Stimulated activated memory B cell treated with anti-CD40 and anti-IgM and Interleukin-4, amounts not matched to agents 10 μg/mL and 1 μg/mL and 100 μg/mL, for 72 hours (primary cell): ENCODE measurements at regions not wholly inside any gene's neighbourhood (a gene's known extent, or its start where the extent isn't known, plus 50 kb on each side); places are given as distances from the start of the nearest gene placed in this dataset.
"Not testable (repeated sequence)": the region's sequence is repeated elsewhere in the genome, so short reads cannot be mapped to it uniquely, and the experiment has no call there.

Source experiments
- ATAC-seq: fragments of 150-1000 bp; cut with Tn5 transposase; 2 replicates; pipeline ENCODE4 v1.10.0; 2021
- H3K27ac Mint-ChIP-seq: one replicate; pipeline ENCODE4 v1.8.0; 2022; ENCODE audit warnings: mild to moderate bottlenecking, mixed read lengths
- H3K27me3 Mint-ChIP-seq: one replicate; pipeline ENCODE4 v1.8.0; 2022; ENCODE audit warnings: mixed read lengths
- H3K36me3 Mint-ChIP-seq: one replicate; pipeline ENCODE4 v1.8.0; 2022; ENCODE audit warnings: mixed read lengths
- H3K4me1 Mint-ChIP-seq: one replicate; pipeline ENCODE4 v1.8.0; 2022; ENCODE audit warnings: mixed read lengths
- H3K4me3 Mint-ChIP-seq: one replicate; pipeline ENCODE4 v1.8.0; 2022; ENCODE audit warnings: mild to moderate bottlenecking, moderate library complexity, mixed read lengths
- H3K9me3 Mint-ChIP-seq: one replicate; pipeline ENCODE4 v1.8.0; 2022; ENCODE audit warnings: mixed read lengths

DNA sequence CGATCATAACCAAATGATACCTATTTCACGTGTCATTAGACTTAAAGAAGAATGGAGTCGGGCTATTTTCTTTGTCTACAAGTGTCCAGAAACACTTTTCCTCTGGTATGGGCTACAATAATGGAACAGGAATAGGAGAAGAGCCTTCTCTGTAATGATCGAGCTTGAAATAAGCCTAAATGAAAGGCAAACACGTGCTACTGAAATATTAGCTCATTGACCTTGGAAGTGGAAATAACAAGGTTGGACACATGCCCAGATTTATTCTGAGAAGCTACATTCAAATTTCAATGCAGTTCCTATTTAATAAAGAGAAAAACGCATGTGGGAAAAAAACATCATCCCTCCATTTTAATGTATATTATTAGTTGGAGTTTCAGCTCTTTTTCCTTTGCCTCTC, 254.7 kb upstream of the PTER start:
- no peaks in the 10 kb centered on the region for H3K4me1 Mint-ChIP-seq
- no peaks in the 10 kb centered on the region for H3K36me3 Mint-ChIP-seq
- H3K9me3 Mint-ChIP-seq = no peaks in the 10 kb centered on the region
- no peak overlapping the region for H3K4me3 Mint-ChIP-seq
- no peak for ATAC-seq
- H3K27me3 Mint-ChIP-seq = no peaks in the 10 kb centered on the region
- no peak overlapping the region for H3K27ac Mint-ChIP-seq

DNA sequence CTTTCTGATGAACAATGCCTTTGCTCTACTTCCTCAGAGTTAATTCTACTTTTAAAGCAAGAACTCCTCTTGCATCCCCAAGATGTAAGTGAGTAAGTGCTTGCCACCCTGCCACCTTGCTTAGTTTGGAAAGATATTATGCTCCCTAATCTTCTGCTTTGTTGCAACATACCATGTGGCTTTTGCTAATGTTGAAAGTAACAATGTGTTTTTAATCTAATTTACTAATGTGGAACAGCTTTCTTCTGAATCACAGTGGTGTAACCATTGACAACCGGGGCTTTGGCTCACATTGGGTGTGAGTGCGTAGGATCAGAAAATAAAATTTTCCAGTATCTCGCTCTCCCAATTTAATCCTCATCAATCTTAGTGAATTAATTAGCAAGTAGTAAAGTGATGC, 254.1 kb upstream of the PTER start:
- no peaks in the 10 kb centered on the region for H3K9me3 Mint-ChIP-seq
- ATAC-seq = no peak
- no peaks in the 10 kb centered on the region for H3K27me3 Mint-ChIP-seq
- H3K4me1 Mint-ChIP-seq = no peaks in the 10 kb centered on the region
- no peak overlapping the region for H3K4me3 Mint-ChIP-seq
- H3K27ac Mint-ChIP-seq = no peak overlapping the region
- no peaks in the 10 kb centered on the region for H3K36me3 Mint-ChIP-seq

DNA sequence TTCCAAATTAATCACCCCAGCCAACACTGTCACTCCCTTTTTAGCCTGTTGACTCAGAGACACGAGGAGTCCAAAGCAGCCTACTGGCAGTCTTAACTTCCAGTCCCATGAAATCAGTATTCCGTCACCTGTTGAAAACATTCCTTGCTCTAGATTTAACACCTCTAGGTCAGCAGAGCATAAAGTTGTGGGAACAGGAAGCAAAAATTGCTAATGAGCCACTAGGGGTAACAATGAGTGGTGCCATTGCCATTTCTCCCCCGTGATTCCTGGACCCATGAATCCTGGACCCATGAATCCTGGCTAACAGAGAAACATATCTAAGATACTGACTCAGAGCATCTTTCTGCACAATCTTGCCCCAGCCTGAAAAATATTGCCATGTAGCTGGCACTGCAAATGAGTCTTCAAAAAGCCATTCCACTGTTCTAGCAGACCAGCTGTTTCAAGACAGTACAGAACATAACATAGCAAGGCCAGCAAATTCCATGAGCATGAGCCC, 252.7 kb upstream of the PTER start:
- H3K27ac Mint-ChIP-seq = no peak overlapping the region
- no peaks in the 10 kb centered on the region for H3K36me3 Mint-ChIP-seq
- H3K4me3 Mint-ChIP-seq = no peak overlapping the region
- no peaks in the 10 kb centered on the region for H3K4me1 Mint-ChIP-seq
- H3K9me3 Mint-ChIP-seq = no peaks in the 10 kb centered on the region
- no peak for ATAC-seq
- H3K27me3 Mint-ChIP-seq = no peaks in the 10 kb centered on the region

DNA sequence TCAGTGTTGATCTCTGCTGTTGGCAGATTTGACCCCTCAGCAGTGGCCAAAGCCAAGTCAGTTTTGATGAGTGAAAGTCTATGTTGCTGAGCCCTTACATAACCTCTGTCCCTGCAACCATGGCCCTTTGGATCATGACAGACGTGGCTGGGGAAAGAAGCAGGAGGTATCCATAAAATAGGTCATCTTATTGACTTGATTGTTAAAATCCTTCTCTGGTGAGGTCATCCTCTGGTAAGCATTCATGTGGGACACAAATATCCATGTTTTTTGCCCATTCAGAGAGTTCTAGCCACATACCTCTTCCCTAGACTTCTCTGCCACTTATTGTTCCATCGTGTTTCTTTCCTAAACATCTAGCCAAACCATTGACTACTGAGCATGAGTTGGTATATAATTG, 251.9 kb upstream of the PTER start:
- H3K36me3 Mint-ChIP-seq = no peaks in the 10 kb centered on the region
- H3K27me3 Mint-ChIP-seq = no peaks in the 10 kb centered on the region
- H3K4me1 Mint-ChIP-seq = no peaks in the 10 kb centered on the region
- ATAC-seq = no peak
- H3K4me3 Mint-ChIP-seq = no peak overlapping the region
- no peaks in the 10 kb centered on the region for H3K9me3 Mint-ChIP-seq
- H3K27ac Mint-ChIP-seq = no peak overlapping the region

DNA sequence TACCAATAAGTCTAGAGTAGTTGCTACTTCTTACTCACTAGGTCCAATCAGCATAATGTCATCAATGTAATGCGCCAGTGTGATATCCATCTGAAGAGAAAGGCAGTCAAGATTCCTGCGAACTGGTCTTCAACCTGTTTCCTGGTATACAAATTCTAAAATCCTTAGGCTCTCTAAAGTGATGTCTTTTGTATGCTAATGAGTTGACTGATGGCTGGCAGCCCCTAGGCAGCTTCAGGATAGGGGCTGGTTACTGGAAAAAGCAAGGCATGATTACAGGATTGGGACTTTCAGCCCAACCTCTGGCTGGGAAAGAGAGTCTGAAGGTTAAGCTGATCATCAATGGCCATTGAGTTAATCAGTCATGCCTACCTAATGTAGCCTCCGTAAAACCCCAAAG, 250.2 kb upstream of the PTER start:
- Mint-ChIP-seq H3K36me3 (no peaks in the 10 kb centered on the region), H3K4me3 (no peak overlapping the region)
- ATAC-seq = no peak

DNA sequence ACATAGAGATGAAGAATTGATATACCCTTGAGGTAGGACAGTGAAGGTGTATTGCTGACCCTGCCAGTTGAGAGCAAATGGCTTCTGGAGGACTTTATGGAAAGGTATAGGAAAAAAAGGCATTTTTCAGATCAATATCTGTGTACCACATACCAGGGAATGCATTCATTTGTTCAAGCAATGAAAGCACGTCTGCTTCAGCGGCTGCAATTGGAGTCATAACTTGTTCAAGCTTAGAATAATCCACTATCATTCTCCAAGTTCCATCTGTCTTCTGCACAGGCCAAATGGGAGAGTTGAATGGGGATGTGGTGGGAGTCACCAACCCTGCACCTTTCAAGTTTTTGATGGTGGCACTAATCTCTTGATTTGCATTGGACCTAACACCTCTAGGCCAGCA, 249.6 kb upstream of the PTER start:
- Mint-ChIP-seq H3K4me1 (no peaks in the 10 kb centered on the region), H3K27ac (no peak overlapping the region), H3K4me3 (no peak overlapping the region), H3K36me3 (no peaks in the 10 kb centered on the region), H3K27me3 (no peaks in the 10 kb centered on the region), H3K9me3 (no peaks in the 10 kb centered on the region)
- no peak for ATAC-seq

More for the DNA sequence above, 250.2 kb upstream of the PTER start:
- Mint-ChIP-seq H3K27ac (no peak overlapping the region), H3K27me3 (no peaks in the 10 kb centered on the region), H3K9me3 (no peaks in the 10 kb centered on the region), H3K4me1 (no peaks in the 10 kb centered on the region)

DNA sequence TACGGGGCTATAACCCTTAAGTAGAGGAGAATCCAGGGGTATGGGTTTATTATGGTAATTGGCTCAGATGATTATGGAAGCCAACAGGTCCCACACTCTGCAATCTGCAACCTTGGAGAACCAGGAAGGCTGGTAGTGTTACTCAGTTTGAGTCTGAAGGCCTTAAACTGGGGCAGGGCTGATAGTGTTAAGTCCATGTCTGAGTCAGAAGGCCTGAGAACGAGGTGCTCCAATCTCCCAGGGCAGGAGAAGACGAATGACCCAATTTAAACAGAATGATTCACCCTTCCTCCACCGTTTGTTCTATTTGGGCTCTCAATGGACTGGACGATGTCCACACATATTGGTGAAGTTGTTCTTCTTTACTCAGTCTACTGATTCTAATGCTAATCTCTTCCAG, 244.5 kb upstream of the PTER start:
- H3K4me1 Mint-ChIP-seq = no peaks in the 10 kb centered on the region
- no peaks in the 10 kb centered on the region for H3K27me3 Mint-ChIP-seq
- H3K36me3 Mint-ChIP-seq = no peaks in the 10 kb centered on the region
- no peak overlapping the region for H3K27ac Mint-ChIP-seq
- ATAC-seq = no peak
- H3K4me3 Mint-ChIP-seq = no peak overlapping the region
- H3K9me3 Mint-ChIP-seq = no peaks in the 10 kb centered on the region

DNA sequence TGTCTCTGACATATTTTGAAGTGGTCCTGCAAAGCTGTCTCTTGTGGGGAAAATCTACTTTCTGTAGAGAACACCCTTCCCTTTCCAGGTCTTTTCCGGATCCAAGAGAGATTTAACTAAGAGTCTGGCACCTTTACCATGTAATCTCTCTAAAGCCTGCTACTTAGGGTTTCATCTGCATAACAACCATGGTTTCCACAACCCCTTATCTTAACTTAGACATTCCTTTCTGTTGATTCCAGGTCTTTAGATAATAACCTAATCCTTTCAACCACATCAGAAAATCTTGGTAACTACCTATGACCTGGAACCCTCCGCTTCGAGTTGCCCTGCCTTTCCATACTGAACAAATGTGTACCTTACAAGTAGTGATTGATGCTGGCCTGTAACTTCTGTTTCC, 243.6 kb upstream of the PTER start:
- no peaks in the 10 kb centered on the region for H3K27me3 Mint-ChIP-seq
- H3K9me3 Mint-ChIP-seq = no peaks in the 10 kb centered on the region
- no peak overlapping the region for H3K4me3 Mint-ChIP-seq
- H3K36me3 Mint-ChIP-seq = no peaks in the 10 kb centered on the region
- H3K4me1 Mint-ChIP-seq = no peaks in the 10 kb centered on the region
- no peak overlapping the region for H3K27ac Mint-ChIP-seq
- ATAC-seq = no peak

DNA sequence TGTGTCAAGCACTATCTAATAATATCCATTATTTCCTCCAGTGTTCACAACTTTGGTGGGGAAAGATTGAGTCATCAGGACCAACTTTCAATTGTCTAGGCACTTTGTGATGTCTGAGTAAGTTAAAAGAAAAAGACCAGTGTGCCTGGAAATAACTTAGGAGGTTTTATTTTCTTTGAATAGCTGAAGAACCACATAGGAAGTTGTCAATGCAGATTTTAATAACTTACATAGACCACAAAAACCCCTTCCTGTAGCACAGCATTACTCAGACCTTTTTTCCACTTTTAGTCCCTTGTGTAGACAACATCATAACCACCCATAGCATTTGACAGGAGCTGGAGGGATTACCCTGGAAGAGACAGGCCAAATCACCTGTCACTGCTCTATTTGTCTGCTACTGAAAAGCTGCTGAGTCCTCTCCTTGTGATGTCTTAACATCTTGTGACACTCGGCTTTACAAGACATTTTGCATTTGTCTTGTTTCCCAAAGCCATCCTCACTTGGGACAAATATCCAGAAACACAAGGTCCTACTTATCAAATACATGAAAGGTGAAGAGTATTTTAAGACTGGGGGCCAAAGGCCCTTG, 241.5 kb upstream of the PTER start:
- Mint-ChIP-seq H3K4me3 (no peak overlapping the region), H3K27ac (no peak overlapping the region), H3K4me1 (no peaks in the 10 kb centered on the region), H3K36me3 (no peaks in the 10 kb centered on the region), H3K9me3 (no peaks in the 10 kb centered on the region), H3K27me3 (no peaks in the 10 kb centered on the region)
- ATAC-seq = no peak

DNA sequence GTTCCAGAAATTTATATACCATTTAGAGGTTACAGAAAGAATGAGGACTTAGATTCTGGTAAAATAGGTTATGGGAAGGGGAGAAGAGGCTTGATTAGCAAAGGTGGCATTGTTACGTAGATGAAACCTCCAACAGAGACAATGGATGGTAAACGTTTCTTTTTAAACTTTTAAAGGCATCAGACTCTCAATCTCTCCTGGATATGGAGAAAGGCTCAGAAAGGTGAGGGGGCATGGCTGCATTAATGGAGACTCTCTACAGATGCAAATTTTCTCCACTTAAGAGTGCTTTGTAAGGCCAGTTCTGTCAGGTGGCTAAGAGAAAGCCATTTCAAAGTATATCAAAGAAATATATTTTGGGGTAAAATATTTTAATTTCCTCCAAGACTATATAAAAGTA, 240.9 kb upstream of the PTER start:
- Mint-ChIP-seq H3K4me1 (no peaks in the 10 kb centered on the region), H3K27ac (no peak overlapping the region), H3K36me3 (no peaks in the 10 kb centered on the region), H3K4me3 (no peak overlapping the region), H3K9me3 (no peaks in the 10 kb centered on the region), H3K27me3 (no peaks in the 10 kb centered on the region)
- no peak for ATAC-seq

DNA sequence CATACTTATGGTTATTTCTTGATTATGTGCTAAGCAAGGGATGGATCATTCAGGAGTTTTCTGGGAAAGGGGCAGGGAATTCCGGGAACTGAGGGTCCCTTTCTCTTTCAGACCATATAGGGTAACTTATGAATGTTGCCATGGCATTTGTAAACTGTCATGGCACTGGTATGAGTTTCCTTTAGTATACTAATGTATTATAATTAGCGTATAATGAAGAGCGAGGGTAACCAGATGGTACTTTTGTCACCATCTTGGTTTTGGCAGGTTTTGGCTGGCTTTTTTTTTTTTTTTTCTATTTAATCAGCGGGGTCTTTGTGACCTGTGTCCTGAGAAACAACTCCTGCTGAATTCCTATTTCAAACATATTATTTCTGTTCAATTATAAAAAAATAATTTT, 237.6 kb upstream of the PTER start:
- no peaks in the 10 kb centered on the region for H3K4me1 Mint-ChIP-seq
- ATAC-seq = no peak
- peaks cover 3% of the 10 kb centered on the region for H3K9me3 Mint-ChIP-seq
- no peak overlapping the region for H3K4me3 Mint-ChIP-seq
- H3K27ac Mint-ChIP-seq = no peak overlapping the region
- H3K27me3 Mint-ChIP-seq = no peaks in the 10 kb centered on the region
- no peaks in the 10 kb centered on the region for H3K36me3 Mint-ChIP-seq

DNA sequence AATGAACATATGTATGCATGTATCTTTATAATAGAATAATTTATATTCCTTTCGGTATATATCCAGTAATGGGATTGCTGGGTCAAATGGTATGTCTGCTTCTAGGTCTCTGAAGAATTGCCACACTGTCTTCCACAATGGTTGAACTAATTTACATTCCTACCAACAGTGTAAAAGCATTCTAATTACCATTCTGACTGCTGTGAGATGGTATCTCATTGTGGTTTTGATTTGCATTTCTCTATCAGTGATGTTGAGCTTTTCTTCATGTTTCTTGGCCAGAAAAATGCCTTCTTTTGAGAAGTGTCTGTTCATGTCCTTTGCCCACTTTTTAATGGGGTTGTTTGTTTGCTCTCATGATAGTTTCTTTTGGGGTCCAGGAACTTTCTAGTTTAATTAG, 213.2 kb upstream of the PTER start:
- not testable (repeated sequence) for ATAC-seq, H3K4me3 Mint-ChIP-seq, H3K36me3 Mint-ChIP-seq, H3K4me1 Mint-ChIP-seq, H3K27ac Mint-ChIP-seq, H3K27me3 Mint-ChIP-seq
- H3K9me3 Mint-ChIP-seq = peaks cover 16% of the 10 kb centered on the region

DNA sequence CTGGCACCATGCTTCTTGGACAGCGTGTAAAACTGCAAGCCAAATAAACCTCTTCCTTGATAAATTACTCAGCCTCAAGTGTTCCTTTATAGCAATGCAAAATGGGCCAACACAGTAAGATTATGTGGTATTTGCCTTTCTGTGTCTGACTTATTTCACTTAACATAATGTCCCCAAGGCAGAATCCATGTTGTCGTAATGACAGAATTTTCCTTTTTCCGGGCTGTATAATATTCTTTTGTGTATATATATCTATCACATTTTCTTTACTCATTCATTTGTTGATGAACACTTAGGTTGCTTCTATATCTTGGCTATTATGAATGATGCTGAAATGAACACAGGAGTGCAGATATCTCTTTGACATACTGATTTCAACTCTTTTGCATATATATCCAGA, 209.1 kb upstream of the PTER start:
- Mint-ChIP-seq H3K4me1 (no peaks in the 10 kb centered on the region), H3K4me3 (no peak overlapping the region), H3K27me3 (no peaks in the 10 kb centered on the region), H3K27ac (no peak overlapping the region), H3K36me3 (no peaks in the 10 kb centered on the region), H3K9me3 (peaks cover 6% of the 10 kb centered on the region)
- ATAC-seq = no peak

DNA sequence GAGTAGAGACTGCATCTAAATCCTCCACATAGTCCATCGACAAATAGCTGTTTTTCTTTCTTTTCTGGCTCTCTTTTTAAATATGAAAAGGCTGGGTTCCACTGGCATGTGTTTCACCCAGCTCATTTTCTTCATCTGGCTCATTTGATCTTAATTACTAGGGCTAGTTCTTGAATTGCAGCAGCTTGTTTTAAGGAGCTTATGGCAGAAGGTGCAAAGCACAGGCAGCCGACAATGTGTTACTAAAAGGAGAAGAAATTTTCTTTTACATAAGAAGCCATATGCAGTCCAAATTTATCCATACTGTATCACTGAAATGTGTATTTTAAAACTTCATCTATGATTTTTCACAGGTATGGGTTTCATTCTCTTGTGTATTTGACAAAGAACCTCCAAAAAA, 205.6 kb upstream of the PTER start:
- H3K27me3 Mint-ChIP-seq = no peaks in the 10 kb centered on the region
- no peaks in the 10 kb centered on the region for H3K4me1 Mint-ChIP-seq
- H3K4me3 Mint-ChIP-seq = no peak overlapping the region
- ATAC-seq = no peak
- H3K27ac Mint-ChIP-seq = no peak overlapping the region
- H3K36me3 Mint-ChIP-seq = no peaks in the 10 kb centered on the region
- H3K9me3 Mint-ChIP-seq = peaks cover 3% of the 10 kb centered on the region

DNA sequence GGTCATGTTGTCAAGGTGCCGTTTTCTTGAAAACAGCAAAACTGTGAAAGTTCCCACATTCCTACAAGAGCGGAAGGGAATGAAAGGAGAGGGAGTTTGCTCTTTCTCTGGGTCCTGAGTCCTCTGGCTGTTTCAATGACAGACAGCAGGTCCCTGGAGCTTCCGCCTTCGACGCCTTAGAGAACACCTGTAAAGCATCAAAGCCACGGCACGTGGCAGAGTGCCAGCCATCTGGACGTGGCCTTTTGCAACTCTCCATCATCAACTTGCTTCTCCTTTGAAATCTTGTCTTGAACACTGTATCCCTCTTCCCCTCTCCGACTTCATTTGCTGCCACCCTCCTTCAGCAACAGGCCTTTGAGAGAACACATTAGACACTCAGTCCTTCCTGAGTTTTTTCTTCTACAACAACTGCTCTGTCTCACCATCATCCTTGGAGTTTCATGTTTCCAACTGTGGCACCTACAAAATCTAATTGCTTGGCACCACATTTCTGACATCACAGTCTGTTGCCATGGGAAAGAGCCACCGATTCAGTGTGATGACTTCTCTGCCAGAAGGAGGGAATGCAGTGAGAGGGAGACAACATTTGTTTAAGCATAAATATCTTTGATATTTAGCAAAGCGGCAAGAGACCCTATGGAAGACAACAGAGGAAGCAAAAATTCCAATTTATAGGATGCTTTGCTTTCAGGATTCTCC, 204.9 kb upstream of the PTER start:
- Mint-ChIP-seq H3K36me3 (no peaks in the 10 kb centered on the region), H3K27me3 (no peaks in the 10 kb centered on the region), H3K4me1 (no peaks in the 10 kb centered on the region), H3K27ac (no peak overlapping the region), H3K4me3 (no peak overlapping the region), H3K9me3 (peaks cover 3% of the 10 kb centered on the region)
- ATAC-seq = no peak

DNA sequence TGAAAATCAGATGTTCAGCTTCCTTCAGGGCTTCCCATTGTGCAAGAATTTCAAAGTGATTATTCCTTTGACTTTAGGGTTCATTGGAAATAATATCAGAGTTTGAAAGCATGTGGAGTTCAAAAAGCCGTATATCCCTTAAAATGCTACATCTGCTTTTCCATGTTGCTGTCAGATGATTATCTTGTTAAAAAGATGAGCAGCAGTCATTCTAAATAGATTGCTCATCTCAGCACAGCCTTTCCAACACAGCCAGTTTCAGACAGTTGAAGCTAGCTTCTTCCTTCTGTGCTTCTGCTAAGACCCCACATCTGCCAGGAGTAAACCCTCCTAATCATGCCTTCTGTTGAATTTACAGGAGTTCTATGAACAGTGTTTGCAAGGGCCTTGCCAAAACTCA, 204.4 kb upstream of the PTER start:
- Mint-ChIP-seq H3K36me3 (no peaks in the 10 kb centered on the region), H3K9me3 (no peaks in the 10 kb centered on the region), H3K4me1 (no peaks in the 10 kb centered on the region), H3K27ac (no peak overlapping the region), H3K27me3 (no peaks in the 10 kb centered on the region), H3K4me3 (no peak overlapping the region)
- no peak for ATAC-seq
